Epithelial cell of esophagus (primary cell): ENCODE measurements at regions not wholly inside any gene's neighbourhood (a gene's known extent, or its start where the extent isn't known, plus 50 kb on each side); places are given as distances from the start of the nearest gene placed in this dataset.

Source experiments
- DNase-seq: peaks from one replicate; pipeline ENCODE4 v3.0.0; 2010; ENCODE audit warnings: low read depth
- H3K4me3 ChIP-seq: 2 replicates; pipeline ENCODE4 v1.5.1; 2011; ENCODE audit warnings: mild to moderate bottlenecking, low read length, control low read depth
- TF ChIP-seq, protein P1 (sequence below): IDR thresholded peaks from 2 replicates; pipeline ENCODE4 v1.5.1; 2011; ENCODE audit warnings: low read depth, mild to moderate bottlenecking, low read length, control low read depth, inconsistent platforms; ENCODE audit not compliant: insufficient read depth; ENCODE audit errors: missing control alignments

DNA sequence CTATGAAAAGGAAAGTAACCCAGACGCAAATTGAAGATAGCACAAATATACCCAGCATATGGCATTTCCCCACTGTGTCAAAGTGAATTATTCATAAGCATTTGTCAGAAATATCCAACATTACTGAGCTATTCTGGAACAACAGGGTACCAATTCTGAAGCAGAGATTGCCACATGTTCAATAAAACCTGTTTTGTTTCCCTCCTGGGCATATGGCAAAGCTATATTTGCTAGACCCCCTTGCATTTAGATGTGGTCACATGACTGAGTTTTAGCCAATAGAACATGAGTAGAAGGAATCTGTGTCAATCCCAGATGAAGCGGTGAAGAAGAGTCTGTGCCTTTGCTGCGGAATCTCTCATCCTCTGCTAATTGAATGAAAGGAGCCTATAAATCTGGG is 296.4 kb upstream of the DLGAP1 start:
- TF ChIP-seq, protein P1, sequence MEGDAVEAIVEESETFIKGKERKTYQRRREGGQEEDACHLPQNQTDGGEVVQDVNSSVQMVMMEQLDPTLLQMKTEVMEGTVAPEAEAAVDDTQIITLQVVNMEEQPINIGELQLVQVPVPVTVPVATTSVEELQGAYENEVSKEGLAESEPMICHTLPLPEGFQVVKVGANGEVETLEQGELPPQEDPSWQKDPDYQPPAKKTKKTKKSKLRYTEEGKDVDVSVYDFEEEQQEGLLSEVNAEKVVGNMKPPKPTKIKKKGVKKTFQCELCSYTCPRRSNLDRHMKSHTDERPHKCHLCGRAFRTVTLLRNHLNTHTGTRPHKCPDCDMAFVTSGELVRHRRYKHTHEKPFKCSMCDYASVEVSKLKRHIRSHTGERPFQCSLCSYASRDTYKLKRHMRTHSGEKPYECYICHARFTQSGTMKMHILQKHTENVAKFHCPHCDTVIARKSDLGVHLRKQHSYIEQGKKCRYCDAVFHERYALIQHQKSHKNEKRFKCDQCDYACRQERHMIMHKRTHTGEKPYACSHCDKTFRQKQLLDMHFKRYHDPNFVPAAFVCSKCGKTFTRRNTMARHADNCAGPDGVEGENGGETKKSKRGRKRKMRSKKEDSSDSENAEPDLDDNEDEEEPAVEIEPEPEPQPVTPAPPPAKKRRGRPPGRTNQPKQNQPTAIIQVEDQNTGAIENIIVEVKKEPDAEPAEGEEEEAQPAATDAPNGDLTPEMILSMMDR, result no peak
- H3K4me3 ChIP-seq, result no peak overlapping the region
- DNase-seq, result no peak

DNA sequence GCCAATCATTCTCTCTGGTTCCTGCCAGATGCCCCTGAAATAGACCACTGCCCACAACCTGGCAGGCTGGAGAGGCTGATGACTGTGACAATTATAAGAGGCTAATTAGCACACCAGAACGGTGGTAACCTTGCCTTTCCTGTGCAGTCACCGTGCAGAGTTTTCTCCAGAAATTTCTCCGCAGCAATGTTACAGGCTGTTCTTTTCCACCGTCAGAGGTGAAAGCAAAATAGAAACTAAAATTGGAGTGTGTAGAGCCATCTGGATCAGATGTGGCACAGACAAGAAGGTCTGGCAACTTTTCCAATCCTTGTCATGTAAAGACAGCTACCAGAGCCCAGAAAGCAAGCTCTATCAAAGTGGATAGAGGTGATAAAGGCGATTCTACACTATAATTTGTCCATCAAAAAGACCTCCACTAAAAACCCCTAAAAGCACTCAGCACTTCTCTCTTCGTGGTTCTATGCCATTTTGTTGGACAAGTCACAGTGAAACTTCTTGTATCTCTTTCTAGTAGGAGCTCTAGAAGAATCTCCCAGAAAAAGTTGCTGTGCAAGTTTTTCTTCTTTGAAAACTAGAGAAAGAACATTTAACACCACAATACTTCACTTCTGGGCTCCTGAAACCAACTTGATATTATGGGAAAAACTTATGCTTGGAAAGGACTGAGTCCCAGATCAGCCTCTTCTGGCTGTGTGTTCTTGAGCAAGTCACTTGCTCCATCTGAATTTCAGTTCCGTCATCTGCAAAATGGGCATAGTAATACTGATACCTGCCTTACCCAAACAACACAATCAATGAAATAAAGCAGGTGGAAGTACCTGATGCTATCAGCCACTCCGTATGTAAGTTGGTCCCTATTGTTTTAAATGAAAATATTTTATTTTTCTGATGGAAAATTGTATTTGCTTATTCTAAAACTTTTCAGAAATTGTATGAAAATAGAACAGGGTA is 295.6 kb upstream of the DLGAP1 start:
- no peak overlapping the region for H3K4me3 ChIP-seq
- no peak for DNase-seq
- TF ChIP-seq, protein P1, result no peak

DNA sequence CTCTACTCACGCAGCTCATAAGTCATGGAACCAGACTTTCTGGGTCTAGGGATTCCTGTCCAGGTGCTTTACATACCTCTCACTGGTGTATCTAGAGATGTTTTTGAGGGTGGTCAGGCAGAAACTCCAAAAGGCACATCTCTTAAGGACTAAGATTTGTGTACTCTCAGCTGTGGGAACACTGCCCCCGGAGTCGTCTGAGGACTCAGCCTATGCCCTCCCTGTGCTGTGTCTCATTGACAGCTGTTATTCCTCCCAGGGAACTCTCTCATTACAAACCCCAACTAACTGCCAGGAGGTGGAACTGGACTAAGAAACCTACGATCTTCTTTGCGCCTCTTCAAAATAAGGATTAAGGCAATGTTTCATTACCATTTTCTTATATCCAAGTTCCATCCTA is 293.9 kb upstream of the DLGAP1 start:
- no peak overlapping the region for H3K4me3 ChIP-seq
- DNase-seq, result no peak
- TF ChIP-seq, protein P1, result no peak

DNA sequence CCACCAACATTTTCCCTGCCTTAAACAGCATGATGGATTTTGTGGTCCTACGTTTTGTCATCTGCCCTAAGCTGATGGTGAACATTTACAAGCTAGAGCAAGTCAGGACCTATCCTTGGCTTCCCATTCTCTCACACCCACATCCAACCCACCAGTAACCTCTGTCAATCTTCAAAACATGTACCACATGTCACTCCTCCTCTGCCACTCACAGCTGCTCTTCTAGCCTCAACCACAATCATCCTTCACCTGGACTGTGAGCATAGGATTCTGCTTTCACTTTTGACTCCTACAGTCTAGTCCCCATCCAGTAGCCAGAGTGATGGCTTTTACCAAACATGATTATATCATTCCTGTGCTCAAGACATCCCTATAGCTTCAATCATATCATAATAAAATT is 279.8 kb upstream of the DLGAP1 start:
- TF ChIP-seq, protein P1, result no peak
- H3K4me3 ChIP-seq, result no peak overlapping the region
- DNase-seq, result no peak

DNA sequence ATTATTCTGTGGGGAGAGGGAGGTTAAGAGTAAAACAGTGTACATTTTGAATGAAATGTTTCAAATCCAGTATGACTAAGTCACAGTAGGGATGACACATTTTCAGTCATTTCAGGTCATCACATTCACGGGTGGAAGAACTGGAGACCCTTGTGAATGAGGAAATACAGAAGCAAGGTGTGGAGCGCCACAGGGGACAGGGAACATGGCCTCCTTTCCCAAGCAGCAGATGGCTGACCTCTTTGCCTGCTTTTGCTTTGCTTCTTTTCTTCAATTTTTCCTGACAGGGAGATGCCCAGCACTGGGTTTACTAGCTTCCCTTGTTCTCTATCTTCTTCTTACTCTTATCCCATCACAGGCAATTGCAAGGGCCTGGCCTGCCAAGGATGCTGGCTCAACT is 278.9 kb upstream of the DLGAP1 start:
- no peak overlapping the region for H3K4me3 ChIP-seq
- DNase-seq, result no peak
- TF ChIP-seq, protein P1, result no peak

DNA sequence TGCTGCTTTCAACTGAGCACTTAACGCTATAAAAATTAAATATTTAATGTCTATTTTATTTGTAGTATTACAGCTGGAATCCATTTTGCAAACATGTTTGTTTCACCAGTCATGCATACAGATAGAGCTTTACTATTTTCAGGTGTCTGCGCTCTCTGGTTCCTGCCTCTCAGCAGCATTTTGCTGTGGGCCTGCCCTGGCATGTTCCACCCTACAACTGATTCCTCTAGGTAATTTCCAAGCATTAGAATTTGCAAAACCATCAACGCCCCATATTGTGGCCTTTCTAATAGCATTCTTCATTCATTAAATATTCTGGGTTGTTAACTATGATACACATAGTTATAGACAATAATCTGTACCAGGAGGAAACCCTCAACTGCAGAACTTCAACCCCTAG is 266.4 kb upstream of the DLGAP1 start:
- peak; percentile 39 for DNase-seq
- H3K4me3 ChIP-seq, result no peak overlapping the region
- TF ChIP-seq, protein P1, result no peak

DNA sequence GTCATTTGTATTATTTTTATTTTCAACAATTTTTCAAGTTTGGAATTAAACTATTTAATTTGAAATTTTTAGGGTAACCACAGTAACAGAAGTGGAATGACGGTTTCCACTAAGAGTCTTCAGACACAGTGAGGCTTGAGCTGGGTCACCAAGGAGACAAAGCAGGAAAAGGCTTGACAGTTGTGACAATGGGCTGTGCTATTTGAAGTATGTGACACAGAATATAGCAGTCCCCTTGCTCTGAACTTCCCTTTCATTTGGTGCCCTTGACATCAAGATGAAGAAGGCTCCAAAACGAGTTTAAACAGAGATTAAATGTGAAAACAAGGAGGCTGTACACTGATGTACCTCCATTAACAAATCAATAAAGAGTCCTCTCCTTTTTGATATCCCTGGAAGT is 265.4 kb upstream of the DLGAP1 start:
- TF ChIP-seq, protein P1, result no peak
- DNase-seq, result no peak

More for the DNA sequence above, 265.4 kb upstream of the DLGAP1 start:
- no peak overlapping the region for H3K4me3 ChIP-seq
